ENCODE measurements at regions not wholly inside any gene's neighbourhood (a gene's known extent, or its start where the extent isn't known, plus 50 kb on each side); places are given as distances from the start of the nearest gene placed in this dataset.

- H3K4me3 ChIP-seq (ENCODE audit: low read depth, low read length), result no peak overlapping the region
- no peak for DNase-seq (ENCODE audit: low read depth)
- TF ChIP-seq CTCF (IDR thresholded peaks at IDR 0.05; ENCODE audit: insufficient read depth, low read length), result no peak
Measured at GRCh38 chr9:4389003-4389402, 89.1 kb upstream of the GLIS3 start.

GRCh38 chr9:4386819-4387218, 87.0 kb upstream of the GLIS3 start:
- H3K4me3 ChIP-seq (ENCODE audit: low read depth, low read length), result no peak overlapping the region
- no peak for DNase-seq (ENCODE audit: low read depth)
- TF ChIP-seq CTCF (IDR thresholded peaks at IDR 0.05; ENCODE audit: insufficient read depth, low read length), result no peak

- no peak for DNase-seq (ENCODE audit: low read depth)
- no peak overlapping the region for H3K4me3 ChIP-seq (ENCODE audit: low read depth, low read length)
- TF ChIP-seq CTCF (IDR thresholded peaks at IDR 0.05; ENCODE audit: insufficient read depth, low read length), result no peak
Measured at GRCh38 chr9:4384750-4385149, 84.9 kb upstream of the GLIS3 start.

- peak; percentile 60 for DNase-seq (ENCODE audit: low read depth)
- H3K4me3 ChIP-seq (ENCODE audit: low read depth, low read length), result no peak overlapping the region
- peak; percentile 60 for TF ChIP-seq CTCF (IDR thresholded peaks at IDR 0.05; ENCODE audit: insufficient read depth, low read length)
Measured at GRCh38 chr9:4382722-4383317, 83.0 kb upstream of the GLIS3 start.

- H3K4me3 ChIP-seq (ENCODE audit: low read depth, low read length), result no peak overlapping the region
- no peak for TF ChIP-seq CTCF (IDR thresholded peaks at IDR 0.05; ENCODE audit: insufficient read depth, low read length)
- no peak for DNase-seq (ENCODE audit: low read depth)
Measured at GRCh38 chr9:4381744-4382143, 81.9 kb upstream of the GLIS3 start.

GRCh38 chr9:4380406-4380805, 80.5 kb upstream of the GLIS3 start:
- no peak overlapping the region for H3K4me3 ChIP-seq (ENCODE audit: low read depth, low read length)
- DNase-seq (ENCODE audit: low read depth), result no peak
- TF ChIP-seq CTCF (IDR thresholded peaks at IDR 0.05; ENCODE audit: insufficient read depth, low read length), result no peak
